ENCODE measurements at regions not wholly inside any gene's neighbourhood (a gene's known extent, or its start where the extent isn't known, plus 50 kb on each side); places are given as distances from the start of the nearest gene placed in this dataset.
"Not testable (repeated sequence)": the region's sequence is repeated elsewhere in the genome, so short reads cannot be mapped to it uniquely, and the experiment has no call there.

DNA sequence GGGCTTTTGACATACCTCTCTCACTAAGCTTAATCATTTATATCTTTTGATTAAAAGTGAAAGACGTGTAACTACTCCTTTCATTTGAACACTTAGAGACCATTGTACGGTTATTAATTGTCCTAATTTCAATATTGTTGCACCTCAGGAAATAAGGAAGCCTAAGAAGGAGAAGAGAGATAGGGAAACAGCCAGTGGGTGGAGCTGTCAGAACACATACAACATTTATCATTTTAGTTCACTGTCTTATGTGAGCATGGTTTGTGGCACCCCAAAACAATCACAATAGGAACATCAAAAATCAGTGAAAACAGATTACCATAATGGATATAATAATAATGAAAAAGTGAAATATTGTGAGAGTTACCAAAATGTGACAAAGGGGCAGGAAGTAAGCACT is 147.2 kb upstream of the POMZP3 start:
- not testable (repeated sequence) for H3K9me3 ChIP-seq (ENCODE audit: control insufficient read depth in 2 of 2, insufficient read depth in 1 of 2, low read length in 1 of 2); DNase-seq (ENCODE audit: low read depth in 6 of 9, low spot score in 9 of 9); H3K36me3 ChIP-seq (ENCODE audit: control insufficient read depth in 2 of 2, insufficient read depth in 2 of 2, low read length in 1 of 2); H3K4me3 ChIP-seq (ENCODE audit: low read length in 2 of 2); H3K27me3 ChIP-seq (ENCODE audit: control insufficient read depth in 2 of 2, insufficient read depth in 1 of 2, low read length in 1 of 2); H3K27ac ChIP-seq (ENCODE audit: low read depth in 1 of 2, low read length in 1 of 2); H3K4me1 ChIP-seq (ENCODE audit: control insufficient read depth in 2 of 2, insufficient read depth in 2 of 2, low read length in 2 of 2)
- 96% methylated on average over 2 of the region's 2 CpGs for whole genome bisulfite sequencing

- not testable (repeated sequence) for H3K36me3 ChIP-seq (ENCODE audit: control insufficient read depth in 2 of 2, insufficient read depth in 2 of 2, low read length in 1 of 2); H3K27ac ChIP-seq (ENCODE audit: low read depth in 1 of 2, low read length in 1 of 2); H3K4me1 ChIP-seq (ENCODE audit: control insufficient read depth in 2 of 2, insufficient read depth in 2 of 2, low read length in 2 of 2); H3K27me3 ChIP-seq (ENCODE audit: control insufficient read depth in 2 of 2, insufficient read depth in 1 of 2, low read length in 1 of 2); H3K4me3 ChIP-seq (ENCODE audit: low read length in 2 of 2); DNase-seq (ENCODE audit: low read depth in 6 of 9, low spot score in 9 of 9); H3K9me3 ChIP-seq (ENCODE audit: control insufficient read depth in 2 of 2, insufficient read depth in 1 of 2, low read length in 1 of 2)
- WGBS, result 93% methylated on average over 1 of the region's 1 CpG
Observed at GRCh38 chr7:76771980-76772379, 144.9 kb upstream of the POMZP3 start.

DNA sequence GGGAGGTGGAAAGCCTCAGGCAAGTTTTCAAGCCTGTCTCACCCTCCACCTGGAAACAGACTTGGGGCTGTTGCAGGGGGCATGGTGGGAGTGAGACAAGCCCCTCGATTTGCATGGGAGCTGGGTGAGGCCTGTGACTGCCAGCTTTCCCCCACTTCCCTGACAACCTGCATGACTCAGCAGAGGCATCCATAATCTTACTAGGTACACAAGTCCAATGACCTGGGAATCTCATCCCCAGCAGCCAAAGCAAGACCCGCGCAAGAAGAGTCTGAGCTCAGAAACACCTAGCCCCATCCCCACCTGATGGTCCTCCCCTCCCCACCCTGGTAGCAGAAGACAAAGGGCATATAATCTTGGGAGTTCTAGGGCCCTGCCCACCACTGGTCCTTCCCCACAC is 136.9 kb upstream of the POMZP3 start:
- WGBS, result 93% methylated on average over 3 of the region's 3 CpGs
- not testable (repeated sequence) for H3K4me1 ChIP-seq (ENCODE audit: control insufficient read depth in 2 of 2, insufficient read depth in 2 of 2, low read length in 2 of 2); H3K36me3 ChIP-seq (ENCODE audit: control insufficient read depth in 2 of 2, insufficient read depth in 2 of 2, low read length in 1 of 2)

GRCh38 chr7:76760546-76761220 is 133.6 kb upstream of the POMZP3 start:
- not testable (repeated sequence) for DNase-seq (ENCODE audit: low read depth in 6 of 9, low spot score in 9 of 9); H3K27me3 ChIP-seq (ENCODE audit: control insufficient read depth in 2 of 2, insufficient read depth in 1 of 2, low read length in 1 of 2); H3K36me3 ChIP-seq (ENCODE audit: control insufficient read depth in 2 of 2, insufficient read depth in 2 of 2, low read length in 1 of 2); H3K4me1 ChIP-seq (ENCODE audit: control insufficient read depth in 2 of 2, insufficient read depth in 2 of 2, low read length in 2 of 2); H3K4me3 ChIP-seq (ENCODE audit: low read length in 2 of 2); H3K9me3 ChIP-seq (ENCODE audit: control insufficient read depth in 2 of 2, insufficient read depth in 1 of 2, low read length in 1 of 2); H3K27ac ChIP-seq (ENCODE audit: low read depth in 1 of 2, low read length in 1 of 2)

More for the DNA sequence above, 136.9 kb upstream of the POMZP3 start:
- not testable (repeated sequence) for H3K27me3 ChIP-seq (ENCODE audit: control insufficient read depth in 2 of 2, insufficient read depth in 1 of 2, low read length in 1 of 2); H3K27ac ChIP-seq (ENCODE audit: low read depth in 1 of 2, low read length in 1 of 2); H3K4me3 ChIP-seq (ENCODE audit: low read length in 2 of 2); H3K9me3 ChIP-seq (ENCODE audit: control insufficient read depth in 2 of 2, insufficient read depth in 1 of 2, low read length in 1 of 2); DNase-seq (ENCODE audit: low read depth in 6 of 9, low spot score in 9 of 9)

GRCh38 chr7:76739538-76739937 is 112.5 kb upstream of the POMZP3 start:
- H3K4me3 ChIP-seq (ENCODE audit: low read length in 2 of 2); H3K36me3 ChIP-seq (ENCODE audit: control insufficient read depth in 2 of 2, insufficient read depth in 2 of 2, low read length in 1 of 2); DNase-seq (ENCODE audit: low read depth in 6 of 9, low spot score in 9 of 9); H3K27ac ChIP-seq (ENCODE audit: low read depth in 1 of 2, low read length in 1 of 2); H3K27me3 ChIP-seq (ENCODE audit: control insufficient read depth in 2 of 2, insufficient read depth in 1 of 2, low read length in 1 of 2); H3K9me3 ChIP-seq (ENCODE audit: control insufficient read depth in 2 of 2, insufficient read depth in 1 of 2, low read length in 1 of 2); H3K4me1 ChIP-seq (ENCODE audit: control insufficient read depth in 2 of 2, insufficient read depth in 2 of 2, low read length in 2 of 2): not testable (repeated sequence)
- 80% methylated on average over 4 of the region's 4 CpGs for WGBS

DNA sequence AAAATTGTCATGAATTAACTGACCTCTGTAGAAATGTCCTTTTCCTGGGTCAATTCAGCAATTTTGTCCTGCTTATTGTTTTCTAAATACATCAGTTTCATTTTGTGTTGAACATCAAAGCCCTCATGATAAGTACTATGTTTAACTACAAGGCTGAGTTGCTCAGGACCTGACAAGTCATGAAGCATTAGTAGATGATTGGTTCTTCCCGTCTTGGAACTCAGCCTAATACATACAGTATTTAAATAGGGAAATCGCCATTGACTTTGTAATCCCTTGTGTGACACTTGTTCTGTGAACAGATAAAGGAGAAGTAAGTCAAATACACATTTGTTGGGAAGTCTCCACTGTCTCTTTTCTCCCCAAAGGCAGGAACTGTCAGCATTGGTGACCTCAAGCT is 109.6 kb upstream of the POMZP3 start:
- not testable (repeated sequence) for H3K4me1 ChIP-seq (ENCODE audit: control insufficient read depth in 2 of 2, insufficient read depth in 2 of 2, low read length in 2 of 2); H3K9me3 ChIP-seq (ENCODE audit: control insufficient read depth in 2 of 2, insufficient read depth in 1 of 2, low read length in 1 of 2); H3K27me3 ChIP-seq (ENCODE audit: control insufficient read depth in 2 of 2, insufficient read depth in 1 of 2, low read length in 1 of 2); H3K36me3 ChIP-seq (ENCODE audit: control insufficient read depth in 2 of 2, insufficient read depth in 2 of 2, low read length in 1 of 2); H3K4me3 ChIP-seq (ENCODE audit: low read length in 2 of 2); DNase-seq (ENCODE audit: low read depth in 6 of 9, low spot score in 9 of 9); H3K27ac ChIP-seq (ENCODE audit: low read depth in 1 of 2, low read length in 1 of 2)
- WGBS, result 90% methylated on average over 2 of the region's 2 CpGs

DNA sequence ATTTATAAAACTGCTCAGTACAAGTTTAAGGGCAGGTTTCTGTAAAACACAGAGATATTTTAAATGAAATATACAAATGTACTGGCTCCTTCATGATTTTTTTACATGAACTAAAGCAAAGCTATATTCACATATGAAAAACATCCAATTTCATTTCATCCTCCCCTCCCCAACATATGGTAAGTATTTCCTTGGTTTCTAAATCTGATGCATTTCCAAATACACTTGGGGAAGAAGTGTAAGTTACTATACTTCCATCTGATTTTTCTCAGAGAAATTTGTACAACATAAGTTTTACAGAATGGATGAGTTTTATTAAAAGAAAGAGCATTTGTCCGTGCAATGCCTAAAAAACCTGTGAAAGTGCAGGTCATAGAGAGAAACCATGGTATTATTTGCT is 109.0 kb upstream of the POMZP3 start:
- not testable (repeated sequence) for H3K9me3 ChIP-seq (ENCODE audit: control insufficient read depth in 2 of 2, insufficient read depth in 1 of 2, low read length in 1 of 2); H3K36me3 ChIP-seq (ENCODE audit: control insufficient read depth in 2 of 2, insufficient read depth in 2 of 2, low read length in 1 of 2); H3K4me1 ChIP-seq (ENCODE audit: control insufficient read depth in 2 of 2, insufficient read depth in 2 of 2, low read length in 2 of 2); H3K27me3 ChIP-seq (ENCODE audit: control insufficient read depth in 2 of 2, insufficient read depth in 1 of 2, low read length in 1 of 2); DNase-seq (ENCODE audit: low read depth in 6 of 9, low spot score in 9 of 9); H3K4me3 ChIP-seq (ENCODE audit: low read length in 2 of 2); H3K27ac ChIP-seq (ENCODE audit: low read depth in 1 of 2, low read length in 1 of 2)
- 93% methylated on average over 1 of the region's 1 CpG for WGBS

- H3K27me3 ChIP-seq (ENCODE audit: control insufficient read depth in 2 of 2, insufficient read depth in 1 of 2, low read length in 1 of 2); H3K9me3 ChIP-seq (ENCODE audit: control insufficient read depth in 2 of 2, insufficient read depth in 1 of 2, low read length in 1 of 2); H3K4me3 ChIP-seq (ENCODE audit: low read length in 2 of 2); H3K36me3 ChIP-seq (ENCODE audit: control insufficient read depth in 2 of 2, insufficient read depth in 2 of 2, low read length in 1 of 2); H3K27ac ChIP-seq (ENCODE audit: low read depth in 1 of 2, low read length in 1 of 2); H3K4me1 ChIP-seq (ENCODE audit: control insufficient read depth in 2 of 2, insufficient read depth in 2 of 2, low read length in 2 of 2); DNase-seq (ENCODE audit: low read depth in 6 of 9, low spot score in 9 of 9): not testable (repeated sequence)
- WGBS, result no CpG with 5 or more reads among the region's 1 CpG
Observed at GRCh38 chr7:76735668-76736067, 108.6 kb upstream of the POMZP3 start.

- H3K9me3 ChIP-seq (ENCODE audit: control insufficient read depth in 2 of 2, insufficient read depth in 1 of 2, low read length in 1 of 2); H3K27ac ChIP-seq (ENCODE audit: low read depth in 1 of 2, low read length in 1 of 2); H3K4me1 ChIP-seq (ENCODE audit: control insufficient read depth in 2 of 2, insufficient read depth in 2 of 2, low read length in 2 of 2); H3K27me3 ChIP-seq (ENCODE audit: control insufficient read depth in 2 of 2, insufficient read depth in 1 of 2, low read length in 1 of 2); H3K36me3 ChIP-seq (ENCODE audit: control insufficient read depth in 2 of 2, insufficient read depth in 2 of 2, low read length in 1 of 2); H3K4me3 ChIP-seq (ENCODE audit: low read length in 2 of 2): not testable (repeated sequence)
- DNase-seq (ENCODE audit: low read depth in 6 of 9, low spot score in 9 of 9), result peak in 2 of 9 donors; percentile 2 to 3
- 94% methylated on average over 23 of the region's 23 CpGs for WGBS
Observed at GRCh38 chr7:76728571-76728974, 101.5 kb upstream of the POMZP3 start.

- WGBS, result 68% methylated on average over 2 of the region's 3 CpGs
- not testable (repeated sequence) for DNase-seq (ENCODE audit: low read depth in 6 of 9, low spot score in 9 of 9); H3K9me3 ChIP-seq (ENCODE audit: control insufficient read depth in 2 of 2, insufficient read depth in 1 of 2, low read length in 1 of 2); H3K27me3 ChIP-seq (ENCODE audit: control insufficient read depth in 2 of 2, insufficient read depth in 1 of 2, low read length in 1 of 2); H3K27ac ChIP-seq (ENCODE audit: low read depth in 1 of 2, low read length in 1 of 2); H3K4me1 ChIP-seq (ENCODE audit: control insufficient read depth in 2 of 2, insufficient read depth in 2 of 2, low read length in 2 of 2); H3K36me3 ChIP-seq (ENCODE audit: control insufficient read depth in 2 of 2, insufficient read depth in 2 of 2, low read length in 1 of 2); H3K4me3 ChIP-seq (ENCODE audit: low read length in 2 of 2)
Observed at GRCh38 chr7:76723928-76724327, 96.8 kb upstream of the POMZP3 start.

All from thymus (tissue), 11 donors.